GM12874 (cell line): ENCODE measurements at regions not wholly inside any gene's neighbourhood (a gene's known extent, or its start where the extent isn't known, plus 50 kb on each side); places are given as distances from the start of the nearest gene placed in this dataset.

ENCODE experiments used
- TF ChIP-seq, protein P1 (sequence below): IDR thresholded peaks from 2 replicates; pipeline ENCODE4 v1.5.1; 2011; ENCODE audit warnings: low read depth, mild to moderate bottlenecking, control low read depth, low read length, moderate library complexity; ENCODE audit not compliant: insufficient read depth

GRCh38 chr5:123873846-123874245 is 361.9 kb downstream of the CSNK1G3 start:
- TF ChIP-seq, protein P1, sequence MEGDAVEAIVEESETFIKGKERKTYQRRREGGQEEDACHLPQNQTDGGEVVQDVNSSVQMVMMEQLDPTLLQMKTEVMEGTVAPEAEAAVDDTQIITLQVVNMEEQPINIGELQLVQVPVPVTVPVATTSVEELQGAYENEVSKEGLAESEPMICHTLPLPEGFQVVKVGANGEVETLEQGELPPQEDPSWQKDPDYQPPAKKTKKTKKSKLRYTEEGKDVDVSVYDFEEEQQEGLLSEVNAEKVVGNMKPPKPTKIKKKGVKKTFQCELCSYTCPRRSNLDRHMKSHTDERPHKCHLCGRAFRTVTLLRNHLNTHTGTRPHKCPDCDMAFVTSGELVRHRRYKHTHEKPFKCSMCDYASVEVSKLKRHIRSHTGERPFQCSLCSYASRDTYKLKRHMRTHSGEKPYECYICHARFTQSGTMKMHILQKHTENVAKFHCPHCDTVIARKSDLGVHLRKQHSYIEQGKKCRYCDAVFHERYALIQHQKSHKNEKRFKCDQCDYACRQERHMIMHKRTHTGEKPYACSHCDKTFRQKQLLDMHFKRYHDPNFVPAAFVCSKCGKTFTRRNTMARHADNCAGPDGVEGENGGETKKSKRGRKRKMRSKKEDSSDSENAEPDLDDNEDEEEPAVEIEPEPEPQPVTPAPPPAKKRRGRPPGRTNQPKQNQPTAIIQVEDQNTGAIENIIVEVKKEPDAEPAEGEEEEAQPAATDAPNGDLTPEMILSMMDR, result no peak

DNA sequence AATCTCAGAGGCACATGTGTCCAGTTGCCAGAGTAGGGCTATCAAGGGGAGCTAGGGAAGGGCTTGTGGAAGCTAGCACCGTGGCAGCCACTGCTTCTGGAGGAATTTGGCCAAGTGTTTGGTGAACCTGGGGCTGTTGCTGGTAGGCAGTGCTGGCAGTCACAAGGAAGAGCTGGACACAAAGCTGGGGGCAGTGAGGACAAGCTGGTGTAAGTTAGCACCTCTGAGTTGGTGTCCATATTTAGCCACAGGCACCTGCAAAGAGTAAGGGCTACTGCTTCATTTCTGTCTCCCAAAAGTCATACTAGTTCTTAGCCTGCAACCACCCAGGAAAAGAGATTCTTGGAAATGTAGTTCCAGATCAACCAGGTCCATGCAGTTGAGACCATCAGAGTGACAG is 359.4 kb downstream of the CSNK1G3 start:
- TF ChIP-seq, protein P1, result no peak

GRCh38 chr5:123868881-123869280 is 356.9 kb downstream of the CSNK1G3 start:
- TF ChIP-seq, protein P1, result no peak

- TF ChIP-seq, protein P1, result no peak
These were observed 356.3 kb downstream of the CSNK1G3 start for GRCh38 chr5:123868267-123868666.

DNA sequence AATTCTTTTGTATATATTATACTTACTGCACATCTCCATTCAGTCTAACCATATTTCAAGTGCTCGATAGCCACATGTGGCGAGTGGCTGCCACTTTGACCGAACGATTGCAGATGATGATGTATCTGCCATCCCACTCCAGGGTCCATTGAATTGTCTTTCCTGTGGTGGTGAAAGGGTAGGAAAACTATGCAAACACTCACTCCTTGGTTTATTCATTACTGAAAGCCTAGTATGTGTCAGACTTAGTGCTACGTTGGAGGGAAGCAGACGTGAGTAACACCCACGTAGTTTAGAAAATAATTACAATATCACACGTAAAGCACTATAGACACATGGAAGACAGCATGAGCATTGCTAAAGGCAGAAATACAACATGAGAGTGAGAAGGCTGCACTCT is 353.7 kb downstream of the CSNK1G3 start:
- TF ChIP-seq, protein P1, result no peak

DNA sequence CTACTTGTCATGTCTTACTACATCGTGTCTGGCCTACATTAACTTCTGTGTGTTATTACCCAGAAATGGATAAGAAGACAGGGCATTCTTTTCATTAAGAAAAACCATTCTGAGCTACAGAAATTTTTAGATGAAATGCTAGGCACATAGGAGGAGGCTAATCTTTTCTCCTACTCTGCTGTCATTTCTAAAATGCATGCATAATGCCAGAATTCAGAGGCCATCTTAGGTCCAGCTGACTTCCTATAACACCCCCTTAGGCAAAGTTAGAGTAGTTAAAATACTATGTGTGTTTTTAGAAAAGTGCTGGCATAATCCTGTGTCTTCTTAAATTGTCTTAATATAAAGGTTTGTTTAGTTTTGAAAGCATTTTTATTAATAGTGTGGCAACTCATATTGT is 352.6 kb downstream of the CSNK1G3 start:
- TF ChIP-seq, protein P1, result no peak

DNA sequence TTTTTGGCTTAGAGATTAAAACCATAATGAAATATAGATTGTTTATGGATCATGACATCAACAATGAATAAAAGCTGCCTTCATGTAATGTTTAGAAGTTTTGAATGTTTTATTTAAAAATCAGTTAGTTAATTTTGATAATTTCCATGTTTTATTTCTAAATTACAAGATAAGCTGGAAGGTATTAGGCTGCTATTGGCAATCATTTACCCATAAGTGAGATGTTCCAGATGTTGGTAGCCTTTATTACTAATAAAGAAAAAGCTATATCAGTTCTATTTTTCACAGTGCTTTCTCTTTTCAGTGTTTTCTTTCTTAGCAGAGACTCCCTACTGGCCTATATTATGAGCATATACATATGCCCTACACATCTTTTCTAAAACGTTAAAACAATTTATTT is 347.0 kb downstream of the CSNK1G3 start:
- TF ChIP-seq, protein P1, result no peak

GRCh38 chr5:123856766-123857165 is 344.8 kb downstream of the CSNK1G3 start:
- TF ChIP-seq, protein P1, result no peak
